Smooth muscle cell (in vitro differentiated cells): ENCODE measurements at regions not wholly inside any gene's neighbourhood (a gene's known extent, or its start where the extent isn't known, plus 50 kb on each side); places are given as distances from the start of the nearest gene placed in this dataset.

Source experiments
- DNase-seq: peaks from one replicate; lab custom pipeline; 2025; ENCODE audit not compliant: unreplicated experiment; lab: John Stamatoyannopoulos, UW
- H2AFZ ChIP-seq: fragments of 200-600 bp; sonication (generic); 2 replicates; pipeline ENCODE4 v1.6.0; 2016; ENCODE audit warnings: antibody characterized with exemption, low read depth, mild to moderate bottlenecking
- H3F3A ChIP-seq: fragments of 200-600 bp; sonication (generic); 2 replicates; pipeline ENCODE4 v1.6.0; 2017; ENCODE audit warnings: antibody characterized with exemption, low read depth
- H3K27ac ChIP-seq: fragments of 200-600 bp; sonication (generic); 2 replicates; pipeline ENCODE4 v1.5.1; 2016; ENCODE audit warnings: low read depth, mild to moderate bottlenecking
- H3K27me3 ChIP-seq: fragments of 200-600 bp; sonication (generic); 2 replicates; pipeline ENCODE4 v1.6.1; 2016; ENCODE audit warnings: low read depth, mild to moderate bottlenecking
- H3K36me3 ChIP-seq: fragments of 200-600 bp; sonication (generic); 2 replicates; pipeline ENCODE4 v1.5.1; 2016; ENCODE audit warnings: low read depth
- H3K4me1 ChIP-seq: fragments of 200-600 bp; sonication (generic); 2 replicates; pipeline ENCODE4 v1.5.1; 2016; ENCODE audit warnings: low read depth
- H3K4me2 ChIP-seq: fragments of 200-600 bp; sonication (generic); 2 replicates; pipeline ENCODE4 v1.6.0; 2016; ENCODE audit warnings: mild to moderate bottlenecking
- H3K4me3 ChIP-seq: fragments of 200-600 bp; sonication (generic); 2 replicates; pipeline ENCODE4 v1.5.1; 2016; ENCODE audit warnings: mild to moderate bottlenecking
- H3K79me2 ChIP-seq: fragments of 200-600 bp; sonication (generic); 2 replicates; pipeline ENCODE4 v1.6.0; 2016; ENCODE audit warnings: low read depth, mild to moderate bottlenecking
- H3K9ac ChIP-seq: fragments of 200-600 bp; sonication (generic); 2 replicates; pipeline ENCODE4 v1.6.0; 2016; ENCODE audit warnings: low read depth
- H3K9me3 ChIP-seq: fragments of 200-600 bp; sonication (generic); replicated peaks from 2 replicates; pipeline ENCODE4 v1.5.1; 2016; ENCODE audit warnings: low read depth
- H4K20me1 ChIP-seq: fragments of 200-600 bp; sonication (generic); 2 replicates; pipeline ENCODE4 v1.6.0; 2016; ENCODE audit warnings: low read depth
- CTCF ChIP-seq: fragments of 200-600 bp; sonication (generic); IDR thresholded peaks from 2 replicates; pipeline ENCODE4 v1.5.1; 2017; ENCODE audit warnings: borderline replicate concordance, mild to moderate bottlenecking, antibody characterized with exemption; ENCODE audit not compliant: insufficient read depth, poor library complexity, severe bottlenecking
- WGBS: methylation state at CpG from one replicate; pipeline ENCODE4 v1.1.7; 2016; ENCODE audit warnings: low lambda C conversion rate; 5-methylcytosine and 5-hydroxymethylcytosine counted together

DNA sequence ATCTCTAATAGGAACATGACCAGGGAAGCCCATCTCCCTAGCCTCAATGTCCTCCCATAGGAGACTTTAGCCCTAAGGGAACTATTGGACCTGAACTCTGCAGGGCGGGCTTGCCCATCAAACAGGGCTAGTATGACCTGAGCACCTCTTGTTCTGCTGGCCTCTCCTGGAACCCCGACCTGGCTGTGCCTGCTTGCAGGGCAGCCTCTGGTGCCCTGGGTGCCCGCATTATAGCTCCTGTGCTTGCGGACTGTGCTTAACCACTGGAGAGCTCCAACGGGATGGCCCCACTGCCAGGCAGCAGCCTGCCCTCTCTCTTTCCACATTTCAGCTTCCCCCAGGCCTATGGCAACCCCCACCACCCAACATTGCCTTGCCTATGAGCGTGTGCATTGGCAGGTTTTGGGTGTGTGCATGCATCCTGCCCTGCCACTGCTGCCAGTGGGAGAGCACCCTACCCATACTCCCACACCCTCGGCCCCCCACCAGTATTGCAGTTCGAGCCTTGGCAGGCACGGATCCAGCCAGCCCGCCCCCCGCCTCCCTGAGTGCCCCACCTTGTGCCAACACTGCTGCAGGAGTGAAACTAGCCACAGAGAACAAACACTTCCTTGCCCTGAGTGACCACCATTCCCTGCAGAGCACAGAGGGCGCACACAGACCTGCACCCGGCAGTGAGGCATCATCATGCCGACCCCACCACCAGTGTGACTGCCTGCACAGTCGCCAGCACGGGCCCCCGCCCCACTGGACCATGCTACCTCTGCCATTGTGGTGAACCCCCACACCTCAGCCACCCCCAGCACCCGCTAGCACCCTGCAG is 1123.8 kb upstream of the CDH6 start:
- H3K4me1 ChIP-seq = no peaks in the 10 kb centered on the region
- H3K9ac ChIP-seq = no peak overlapping the region
- H3K27ac ChIP-seq = no peak overlapping the region
- H3K9me3 ChIP-seq = no peaks in the 10 kb centered on the region
- H4K20me1 ChIP-seq = no peaks in the 10 kb centered on the region
- no peak overlapping the region for H3K4me3 ChIP-seq
- no peaks in the 10 kb centered on the region for H3K27me3 ChIP-seq
- no peak overlapping the region for H2AFZ ChIP-seq
- no peak for DNase-seq
- no peak overlapping the region for H3K4me2 ChIP-seq
- no peak for TF ChIP-seq CTCF
- no peaks in the 10 kb centered on the region for H3K79me2 ChIP-seq
- H3K36me3 ChIP-seq = no peaks in the 10 kb centered on the region
- H3F3A ChIP-seq = no peaks in the 10 kb centered on the region
- WGBS = 92% methylated on average over 15 of the region's 18 CpGs

DNA sequence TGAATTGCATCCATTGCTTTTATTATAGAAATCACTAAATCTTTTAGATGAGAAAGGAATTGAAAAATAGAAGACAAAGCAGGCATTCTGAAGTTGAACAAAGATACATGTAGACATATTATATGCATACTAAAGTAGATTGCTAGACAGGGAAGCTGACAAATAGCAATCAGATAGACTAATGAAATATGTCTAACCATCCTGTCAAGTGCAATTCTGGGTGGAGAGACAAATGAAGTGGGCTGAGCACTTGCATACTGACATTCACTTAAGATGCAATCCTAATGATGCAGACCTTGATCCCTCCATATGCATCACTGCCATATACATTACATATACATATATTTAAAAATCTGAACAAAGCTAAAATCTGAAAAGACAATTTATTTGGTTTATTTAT is 1130.0 kb upstream of the CDH6 start:
- H3K4me2 ChIP-seq = no peak overlapping the region
- H3F3A ChIP-seq = no peaks in the 10 kb centered on the region
- no peaks in the 10 kb centered on the region for H3K4me1 ChIP-seq
- H3K27me3 ChIP-seq = no peaks in the 10 kb centered on the region
- DNase-seq = no peak
- H3K27ac ChIP-seq = no peak overlapping the region
- no peaks in the 10 kb centered on the region for H3K36me3 ChIP-seq
- H4K20me1 ChIP-seq = no peaks in the 10 kb centered on the region
- H3K4me3 ChIP-seq = no peak overlapping the region
- no peak overlapping the region for H3K9ac ChIP-seq
- H3K79me2 ChIP-seq = no peaks in the 10 kb centered on the region
- TF ChIP-seq CTCF = no peak
- H3K9me3 ChIP-seq = no peaks in the 10 kb centered on the region
- H2AFZ ChIP-seq = no peak overlapping the region

GRCh38 chr5:30051976-30052375 is 1141.5 kb upstream of the CDH6 start:
- no peak for DNase-seq
- H3K36me3 ChIP-seq = no peaks in the 10 kb centered on the region
- H3K4me1 ChIP-seq = no peaks in the 10 kb centered on the region
- no peak overlapping the region for H3K4me3 ChIP-seq
- no peak overlapping the region for H3K4me2 ChIP-seq
- no peak overlapping the region for H2AFZ ChIP-seq
- no peak overlapping the region for H3K9ac ChIP-seq
- H3K9me3 ChIP-seq = no peaks in the 10 kb centered on the region
- no peaks in the 10 kb centered on the region for H3K79me2 ChIP-seq
- TF ChIP-seq CTCF = no peak
- 90% methylated on average over 2 of the region's 2 CpGs for WGBS
- H3K27me3 ChIP-seq = no peaks in the 10 kb centered on the region
- H3F3A ChIP-seq = no peaks in the 10 kb centered on the region
- H4K20me1 ChIP-seq = no peaks in the 10 kb centered on the region
- no peak overlapping the region for H3K27ac ChIP-seq

DNA sequence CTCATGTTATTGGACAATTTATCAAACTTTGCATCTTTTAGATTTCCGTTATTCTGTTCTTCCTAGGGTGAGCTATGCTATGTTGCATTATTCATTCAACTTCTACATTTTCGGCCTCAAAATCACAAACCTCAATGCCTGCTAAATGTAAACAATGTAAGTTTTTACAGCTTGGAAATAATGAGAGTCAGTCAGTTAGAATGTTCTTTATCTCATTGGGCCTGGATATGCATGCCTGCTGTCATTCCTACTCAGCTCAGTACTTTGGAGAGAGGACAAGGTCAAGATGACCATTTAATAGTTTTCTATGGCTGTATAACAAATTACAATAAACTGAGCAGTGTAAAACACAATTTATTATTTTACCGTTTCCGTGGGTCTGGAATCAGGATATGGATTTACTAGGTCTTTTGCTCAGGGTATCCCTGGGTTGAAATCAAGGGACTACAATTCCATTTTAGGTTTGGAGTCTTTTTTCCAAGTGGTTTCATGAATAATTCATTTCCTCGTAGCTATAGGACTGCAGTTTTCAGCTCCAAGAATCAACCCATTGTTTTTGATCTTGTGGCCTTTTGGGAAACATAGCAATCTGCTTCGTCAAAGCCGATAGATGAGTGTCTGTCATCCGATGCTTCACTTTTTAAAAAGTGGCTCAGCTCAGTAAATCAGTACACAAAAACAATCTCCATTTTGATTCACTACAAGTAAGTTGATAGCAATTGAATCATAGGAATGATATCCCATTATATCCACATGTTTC is 1143.2 kb upstream of the CDH6 start:
- no peaks in the 10 kb centered on the region for H3F3A ChIP-seq
- H4K20me1 ChIP-seq = no peaks in the 10 kb centered on the region
- no peaks in the 10 kb centered on the region for H3K4me1 ChIP-seq
- no peak overlapping the region for H3K4me3 ChIP-seq
- 86% methylated on average over 8 of the region's 8 CpGs for WGBS
- H3K27ac ChIP-seq = no peak overlapping the region
- H3K9ac ChIP-seq = no peak overlapping the region
- H3K4me2 ChIP-seq = no peak overlapping the region
- H2AFZ ChIP-seq = no peak overlapping the region
- no peak for DNase-seq
- H3K27me3 ChIP-seq = no peaks in the 10 kb centered on the region
- no peaks in the 10 kb centered on the region for H3K79me2 ChIP-seq
- no peaks in the 10 kb centered on the region for H3K9me3 ChIP-seq
- no peak for TF ChIP-seq CTCF
- H3K36me3 ChIP-seq = no peaks in the 10 kb centered on the region
